DOHH2 (cell line): ENCODE measurements at regions not wholly inside any gene's neighbourhood (a gene's known extent, or its start where the extent isn't known, plus 50 kb on each side); places are given as distances from the start of the nearest gene placed in this dataset.

Experiments used
- H3F3A ChIP-seq: fragments of 200-600 bp; sonication (generic), shearing (Covaris generic); 2 replicates; pipeline ENCODE4 v1.6.0; 2016; ENCODE audit warnings: antibody characterized with exemption, mild to moderate bottlenecking; ENCODE audit not compliant: control insufficient read depth, insufficient read depth
- H3K27ac ChIP-seq: fragments of 200-600 bp; sonication (generic); 2 replicates; pipeline ENCODE4 v1.5.1; 2014; ENCODE audit warnings: low read depth, mild to moderate bottlenecking, low read length, moderate library complexity
- H3K27me3 ChIP-seq: fragments of 200-600 bp; sonication (generic); 2 replicates; pipeline ENCODE4 v1.6.1; 2014; ENCODE audit warnings: mild to moderate bottlenecking, low read length, mixed read lengths; ENCODE audit not compliant: control insufficient read depth
- H3K36me3 ChIP-seq: fragments of 200-600 bp; sonication (generic); 2 replicates; pipeline ENCODE4 v1.6.1; 2014; ENCODE audit warnings: mild to moderate bottlenecking, low read length, moderate library complexity, mixed read lengths; ENCODE audit not compliant: control insufficient read depth
- H3K4me1 ChIP-seq: fragments of 200-600 bp; sonication (generic); 2 replicates; pipeline ENCODE4 v1.6.1; 2014; ENCODE audit warnings: mild to moderate bottlenecking, low read length, mixed read lengths; ENCODE audit not compliant: control insufficient read depth
- H3K4me2 ChIP-seq: fragments of 200-600 bp; sonication (generic); 2 replicates; pipeline ENCODE4 v1.6.0; 2014; ENCODE audit warnings: mild to moderate bottlenecking, low read length, moderate library complexity
- H3K4me3 ChIP-seq: fragments of 200-600 bp; sonication (generic); 2 replicates; pipeline ENCODE4 v1.5.1; 2014; ENCODE audit warnings: mild to moderate bottlenecking, low read length, mixed read lengths
- H3K79me2 ChIP-seq: fragments of 200-600 bp; sonication (generic); 2 replicates; pipeline ENCODE4 v1.6.1; 2014; ENCODE audit warnings: mild to moderate bottlenecking, low read length, mixed read lengths; ENCODE audit not compliant: control insufficient read depth
- H3K9me2 ChIP-seq: fragments of 200-600 bp; sonication (generic); replicated peaks from 2 replicates; pipeline ENCODE4 v1.6.1; 2014; ENCODE audit warnings: mild to moderate bottlenecking, low read length, mixed read lengths; ENCODE audit not compliant: control insufficient read depth
- H3K9me3 ChIP-seq: fragments of 200-600 bp; sonication (generic); 2 replicates; pipeline ENCODE4 v1.6.1; 2014; ENCODE audit warnings: antibody characterized with exemption, low read length, mixed read lengths; ENCODE audit not compliant: control insufficient read depth, insufficient read depth
- H4K20me1 ChIP-seq: fragments of 200-600 bp; sonication (generic); 2 replicates; pipeline ENCODE4 v1.6.0; 2014; ENCODE audit warnings: low read depth, mild to moderate bottlenecking, antibody characterized with exemption, low read length, moderate library complexity; ENCODE audit not compliant: control insufficient read depth, insufficient read depth
- EZH2phosphoT487 ChIP-seq: fragments of 200-600 bp; sonication (generic); IDR thresholded peaks from 2 replicates; pipeline ENCODE4 v1.6.1; 2017; ENCODE audit warnings: borderline replicate concordance, mild to moderate bottlenecking, antibody characterized with exemption, low read length, moderate library complexity, mixed read lengths
- TF ChIP-seq, protein P1 (sequence below): fragments of 200-600 bp; sonication (generic); IDR thresholded peaks from one replicate; pipeline ENCODE4 v1.5.1; 2014; ENCODE audit warnings: antibody characterized with exemption, mild to moderate bottlenecking, low read depth, low read length; ENCODE audit not compliant: poor library complexity, severe bottlenecking

- Histone ChIP-seq H3K27ac (no peak overlapping the region), H3K4me3 (no peak overlapping the region), H3K9me3 (no peaks in the 10 kb centered on the region), H3K9me2 (no peaks in the 10 kb centered on the region), H3F3A (no peaks in the 10 kb centered on the region), H3K36me3 (no peaks in the 10 kb centered on the region), H3K27me3 (no peaks in the 10 kb centered on the region), H3K4me1 (no peaks in the 10 kb centered on the region), H3K79me2 (no peaks in the 10 kb centered on the region), H3K4me2 (no peak overlapping the region), H4K20me1 (no peaks in the 10 kb centered on the region)
- TF ChIP-seq EZH2phosphoT487: no peak
Observed at GRCh38 chr2:126212735-126213134, 443.2 kb upstream of the GYPC start.

DNA sequence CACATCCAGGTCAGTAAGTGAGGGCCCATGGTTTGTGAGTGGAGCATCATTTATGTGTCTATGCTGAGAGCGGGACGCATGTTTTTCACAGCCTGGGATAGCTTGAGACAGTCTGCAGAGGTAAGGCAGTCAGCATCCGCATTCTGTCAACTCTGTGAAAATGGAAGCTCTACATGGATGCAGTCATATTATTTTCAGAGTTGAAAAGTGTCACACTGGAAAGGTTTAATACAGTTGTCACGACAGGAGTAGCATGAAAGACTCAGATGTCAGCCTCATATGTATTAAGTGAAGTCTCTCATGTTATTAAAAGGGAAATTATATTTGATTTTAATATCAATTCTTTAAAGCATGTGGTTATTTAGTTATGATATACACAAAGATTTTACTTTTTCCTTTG, 436.9 kb upstream of the GYPC start:
- no peak overlapping the region for H3K4me2 ChIP-seq
- no peaks in the 10 kb centered on the region for H3K79me2 ChIP-seq
- H3K4me3 ChIP-seq: no peak overlapping the region
- H3K9me2 ChIP-seq: no peaks in the 10 kb centered on the region; the same call in 1 of the 2 replicates
- TF ChIP-seq EZH2phosphoT487: no peak
- TF ChIP-seq, protein P1, sequence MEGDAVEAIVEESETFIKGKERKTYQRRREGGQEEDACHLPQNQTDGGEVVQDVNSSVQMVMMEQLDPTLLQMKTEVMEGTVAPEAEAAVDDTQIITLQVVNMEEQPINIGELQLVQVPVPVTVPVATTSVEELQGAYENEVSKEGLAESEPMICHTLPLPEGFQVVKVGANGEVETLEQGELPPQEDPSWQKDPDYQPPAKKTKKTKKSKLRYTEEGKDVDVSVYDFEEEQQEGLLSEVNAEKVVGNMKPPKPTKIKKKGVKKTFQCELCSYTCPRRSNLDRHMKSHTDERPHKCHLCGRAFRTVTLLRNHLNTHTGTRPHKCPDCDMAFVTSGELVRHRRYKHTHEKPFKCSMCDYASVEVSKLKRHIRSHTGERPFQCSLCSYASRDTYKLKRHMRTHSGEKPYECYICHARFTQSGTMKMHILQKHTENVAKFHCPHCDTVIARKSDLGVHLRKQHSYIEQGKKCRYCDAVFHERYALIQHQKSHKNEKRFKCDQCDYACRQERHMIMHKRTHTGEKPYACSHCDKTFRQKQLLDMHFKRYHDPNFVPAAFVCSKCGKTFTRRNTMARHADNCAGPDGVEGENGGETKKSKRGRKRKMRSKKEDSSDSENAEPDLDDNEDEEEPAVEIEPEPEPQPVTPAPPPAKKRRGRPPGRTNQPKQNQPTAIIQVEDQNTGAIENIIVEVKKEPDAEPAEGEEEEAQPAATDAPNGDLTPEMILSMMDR: no peak
- H3K4me1 ChIP-seq: no peaks in the 10 kb centered on the region
- no peaks in the 10 kb centered on the region for H3K36me3 ChIP-seq
- no peaks in the 10 kb centered on the region for H4K20me1 ChIP-seq
- H3K9me3 ChIP-seq: no peaks in the 10 kb centered on the region
- no peaks in the 10 kb centered on the region for H3F3A ChIP-seq
- H3K27ac ChIP-seq: no peak overlapping the region
- no peaks in the 10 kb centered on the region; the same call in 1 of the 2 replicates for H3K27me3 ChIP-seq

GRCh38 chr2:126220331-126220730, 435.6 kb upstream of the GYPC start:
- Histone ChIP-seq H3K79me2 (no peaks in the 10 kb centered on the region), H3K4me3 (no peak overlapping the region), H3K4me1 (no peaks in the 10 kb centered on the region), H3K9me3 (no peaks in the 10 kb centered on the region), H3K4me2 (no peak overlapping the region), H4K20me1 (no peaks in the 10 kb centered on the region), H3F3A (no peaks in the 10 kb centered on the region), H3K9me2 (no peaks in the 10 kb centered on the region; the same call in 1 of the 2 replicates), H3K27me3 (no peaks in the 10 kb centered on the region; the same call in 1 of the 2 replicates), H3K27ac (no peak overlapping the region), H3K36me3 (no peaks in the 10 kb centered on the region)
- no peak for TF ChIP-seq EZH2phosphoT487
- TF ChIP-seq, protein P1: no peak

DNA sequence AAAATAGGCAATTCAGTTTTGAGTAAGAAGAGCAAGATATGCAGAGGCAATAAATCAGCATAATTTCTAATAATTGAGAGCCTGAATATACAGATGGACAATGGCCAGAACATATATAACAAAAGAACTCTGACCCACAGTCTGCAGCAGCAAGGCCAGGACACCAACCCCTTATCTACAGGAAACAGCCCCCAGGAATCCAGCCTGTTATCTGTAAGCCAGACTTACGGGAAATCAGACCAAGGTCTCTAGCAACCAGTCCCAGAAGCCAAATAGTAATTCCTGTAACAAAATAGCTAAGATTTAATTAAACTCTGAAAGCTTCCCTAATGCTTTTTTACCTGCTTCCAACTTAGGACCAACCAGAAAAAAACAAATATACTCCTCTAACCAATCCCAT, 434.5 kb upstream of the GYPC start:
- Histone ChIP-seq H4K20me1 (no peaks in the 10 kb centered on the region), H3K4me2 (no peak overlapping the region), H3K27ac (no peak overlapping the region), H3K27me3 (no peaks in the 10 kb centered on the region; the same call in 1 of the 2 replicates), H3K4me3 (no peak overlapping the region), H3K9me2 (no peaks in the 10 kb centered on the region; the same call in 1 of the 2 replicates), H3K36me3 (no peaks in the 10 kb centered on the region), H3K4me1 (no peaks in the 10 kb centered on the region), H3K9me3 (no peaks in the 10 kb centered on the region), H3K79me2 (no peaks in the 10 kb centered on the region), H3F3A (no peaks in the 10 kb centered on the region)
- no peak for TF ChIP-seq EZH2phosphoT487
- TF ChIP-seq, protein P1: no peak
